Colonic mucosa (tissue), 4 donors: ENCODE measurements at regions not wholly inside any gene's neighbourhood (a gene's known extent, or its start where the extent isn't known, plus 50 kb on each side); places are given as distances from the start of the nearest gene placed in this dataset.

ENCODE experiments used
- DNase-seq: peaks from one replicate; pipeline ENCODE4 v3.0.0-alpha.2; 2020
- H3K27ac ChIP-seq: fragments of 200-600 bp; one replicate; pipeline ENCODE4 v1.8.0; 2021
- H3K27me3 ChIP-seq: fragments of 200-600 bp; one replicate; pipeline ENCODE4 v1.8.0; 2021
- H3K36me3 ChIP-seq: fragments of 200-600 bp; one replicate; pipeline ENCODE4 v1.8.0; 2021
- H3K4me1 ChIP-seq: fragments of 200-600 bp; one replicate; pipeline ENCODE4 v1.8.0; 2021; ENCODE audit warnings: mild to moderate bottlenecking
- H3K4me3 ChIP-seq: fragments of 200-600 bp; one replicate; pipeline ENCODE4 v1.8.0; 2021
- H3K9ac ChIP-seq, 2 donors: one replicate each; pipeline ENCODE4 v1.7.0; 2013; ENCODE audit warnings: control low read depth in 2 of 2, low read depth in 2 of 2, low read length in 2 of 2
- H3K9me3 ChIP-seq: fragments of 200-600 bp; one replicate; pipeline ENCODE4 v1.8.0; 2021
- CTCF ChIP-seq: fragments of 200-600 bp; IDR thresholded peaks from one replicate; pipeline ENCODE4 v1.8.0; 2022; ENCODE audit warnings: antibody characterized with exemption, mild to moderate bottlenecking
- intact Hi-C: fragments of 100-400 bp; cut with DNase I; formaldehyde crosslinking; loops from one replicate; pipeline ENCODE4 v1.14.1; 2022
- donor health status: healthy.
- donor health status: DM: no; HTN: no; CAD: no.
- donor health status: DM: no; HTN: no; CAD: no.

DNA sequence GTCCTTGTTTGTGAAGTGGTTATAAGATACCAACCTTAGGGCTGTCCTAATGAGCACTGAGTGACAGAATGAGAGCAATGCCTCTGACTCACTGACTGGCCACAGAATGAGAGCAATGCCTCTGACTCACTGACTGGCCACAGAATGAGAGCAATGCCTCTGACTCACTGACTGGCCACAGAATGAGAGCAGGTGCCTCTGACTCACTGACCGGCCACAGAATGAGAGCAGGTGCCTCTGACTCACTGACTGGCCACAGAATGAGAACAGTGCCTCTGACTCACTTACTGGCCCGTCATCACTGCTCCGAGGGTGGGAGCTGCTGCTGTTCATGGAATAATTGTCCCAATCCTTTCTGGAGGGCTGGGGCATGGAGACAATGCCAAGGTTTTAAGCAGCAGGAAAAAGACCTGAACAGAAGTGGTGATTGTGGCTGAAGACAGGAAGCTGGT lies 265.2 kb upstream of the PPP2R2D start:
- Histone ChIP-seq H3K4me3 (no peak overlapping the region), H3K27me3 (no peaks in the 10 kb centered on the region), H3K9me3 (no peaks in the 10 kb centered on the region), H3K4me1 (no peaks in the 10 kb centered on the region), H3K36me3 (no peaks in the 10 kb centered on the region), H3K27ac (no peak overlapping the region), H3K9ac (no peak overlapping the region)
- intact Hi-C loops, result no loop called here
- no peak for TF ChIP-seq CTCF
- DNase-seq, result no peak

GRCh38 chr10:131636116-131636515 lies 264.7 kb upstream of the PPP2R2D start:
- no peak for TF ChIP-seq CTCF
- Histone ChIP-seq H3K9ac (no peak overlapping the region), H3K36me3 (no peaks in the 10 kb centered on the region), H3K4me1 (no peaks in the 10 kb centered on the region), H3K27ac (no peak overlapping the region), H3K9me3 (no peaks in the 10 kb centered on the region), H3K27me3 (no peaks in the 10 kb centered on the region), H3K4me3 (no peak overlapping the region)
- intact Hi-C loops, result no loop called here
- DNase-seq, result no peak

DNA sequence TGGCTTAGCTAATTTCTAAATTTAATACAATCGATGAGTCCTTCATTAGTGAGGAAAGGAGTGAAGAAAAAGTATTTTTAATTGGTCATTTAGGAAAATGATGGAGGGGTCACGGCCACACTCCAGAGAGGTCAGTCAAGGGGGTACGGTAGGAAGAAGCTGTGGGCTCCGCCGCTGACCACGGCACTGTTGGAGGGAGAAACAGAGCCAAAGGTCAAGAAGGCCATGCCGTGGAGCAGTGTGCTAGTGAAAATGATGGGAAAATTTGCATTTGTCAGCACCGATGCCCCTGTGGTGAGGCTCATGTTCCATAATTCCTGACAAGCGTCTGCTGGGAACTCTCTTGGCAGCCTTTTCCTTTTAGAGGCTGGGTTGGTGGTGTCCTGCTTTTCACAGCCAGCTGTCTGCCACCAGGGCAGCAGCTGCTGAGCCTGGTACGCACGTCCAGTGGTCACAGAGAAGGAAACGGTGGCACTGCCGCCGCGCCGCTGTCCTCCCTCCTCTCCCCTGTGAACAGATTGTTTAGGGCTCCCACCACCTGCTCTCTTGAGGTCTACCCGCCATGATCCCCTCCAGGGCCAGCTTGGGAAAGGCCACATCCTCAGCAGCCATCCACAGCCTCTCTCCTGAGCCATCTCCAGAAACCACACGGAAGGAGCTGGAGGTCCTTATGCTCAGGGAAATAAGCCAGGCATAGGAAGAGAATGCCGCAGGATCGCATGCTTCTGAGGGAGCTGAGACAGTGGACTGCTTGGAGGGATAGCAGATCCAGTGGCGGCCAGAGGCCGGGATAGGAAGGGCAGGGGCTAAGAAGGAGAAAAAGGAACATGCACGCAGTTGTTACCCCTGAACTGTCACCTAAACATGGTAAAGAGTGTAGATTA lies 263.7 kb upstream of the PPP2R2D start:
- no peak overlapping the region for H3K27ac ChIP-seq
- no peaks in the 10 kb centered on the region for H3K4me1 ChIP-seq
- no peak for TF ChIP-seq CTCF
- H3K4me3 ChIP-seq, result no peak overlapping the region
- H3K9ac ChIP-seq, result no peak overlapping the region
- no peaks in the 10 kb centered on the region for H3K27me3 ChIP-seq
- no peaks in the 10 kb centered on the region for H3K9me3 ChIP-seq
- no peaks in the 10 kb centered on the region for H3K36me3 ChIP-seq
- DNase-seq, result no peak
- intact Hi-C loops, result no loop called here

GRCh38 chr10:131638049-131638879 lies 262.5 kb upstream of the PPP2R2D start:
- intact Hi-C loops, result no loop called here
- DNase-seq, result no peak
- no peaks in the 10 kb centered on the region for H3K9me3 ChIP-seq
- H3K36me3 ChIP-seq, result no peaks in the 10 kb centered on the region
- TF ChIP-seq CTCF, result no peak
- no peaks in the 10 kb centered on the region for H3K4me1 ChIP-seq
- no peak overlapping the region for H3K27ac ChIP-seq
- H3K9ac ChIP-seq, result no peak overlapping the region
- no peak overlapping the region for H3K4me3 ChIP-seq
- no peaks in the 10 kb centered on the region for H3K27me3 ChIP-seq

GRCh38 chr10:131638880-131639278 lies 261.9 kb upstream of the PPP2R2D start:
- Histone ChIP-seq H3K9me3 (no peaks in the 10 kb centered on the region), H3K27ac (no peak overlapping the region), H3K36me3 (no peaks in the 10 kb centered on the region), H3K27me3 (no peaks in the 10 kb centered on the region), H3K9ac (no peak overlapping the region), H3K4me1 (no peaks in the 10 kb centered on the region), H3K4me3 (no peak overlapping the region)
- TF ChIP-seq CTCF, result no peak
- DNase-seq, result no peak
- intact Hi-C loops, result no loop called here
